ENCODE measurements at regions not wholly inside any gene's neighbourhood (a gene's known extent, or its start where the extent isn't known, plus 50 kb on each side); places are given as distances from the start of the nearest gene placed in this dataset.
"Not testable (repeated sequence)": the region's sequence is repeated elsewhere in the genome, so short reads cannot be mapped to it uniquely, and the experiment has no call there.

GRCh38 chr15:20237256-20238020 lies 304.2 kb downstream of the GOLGA6L6 start:
- not testable (repeated sequence) for DNase-seq (ENCODE audit: low spot score)

GRCh38 chr15:20235728-20236127 lies 305.9 kb downstream of the GOLGA6L6 start:
- not testable (repeated sequence) for DNase-seq (ENCODE audit: low spot score)

- DNase-seq (ENCODE audit: low spot score) = not testable (repeated sequence)
These were observed 307.5 kb downstream of the GOLGA6L6 start for GRCh38 chr15:20234006-20234540.

- DNase-seq (ENCODE audit: low spot score) = not testable (repeated sequence)
These were observed 309.1 kb downstream of the GOLGA6L6 start for GRCh38 chr15:20232457-20232856.

- DNase-seq (ENCODE audit: low spot score) = not testable (repeated sequence)
These were observed 310.9 kb downstream of the GOLGA6L6 start for GRCh38 chr15:20230656-20231055.

- DNase-seq (ENCODE audit: low spot score) = not testable (repeated sequence)
These were observed 312.8 kb downstream of the GOLGA6L6 start for GRCh38 chr15:20228791-20229190.

- not testable (repeated sequence) for DNase-seq (ENCODE audit: low spot score)
These were observed 314.3 kb downstream of the GOLGA6L6 start for GRCh38 chr15:20227119-20227853.

- DNase-seq (ENCODE audit: low spot score) = not testable (repeated sequence)
These were observed 315.1 kb downstream of the GOLGA6L6 start for GRCh38 chr15:20226531-20226930.

GRCh38 chr15:20221063-20221462 lies 320.5 kb downstream of the GOLGA6L6 start:
- DNase-seq (ENCODE audit: low spot score) = not testable (repeated sequence)

- not testable (repeated sequence) for DNase-seq (ENCODE audit: low spot score)
These were observed 322.4 kb downstream of the GOLGA6L6 start for GRCh38 chr15:20219171-20219570.

GRCh38 chr15:20215700-20216099 lies 325.9 kb downstream of the GOLGA6L6 start:
- DNase-seq (ENCODE audit: low spot score) = not testable (repeated sequence)

- not testable (repeated sequence) for DNase-seq (ENCODE audit: low spot score)
These were observed 327.5 kb downstream of the GOLGA6L6 start for GRCh38 chr15:20214101-20214500.

GRCh38 chr15:20211508-20211907 lies 330.1 kb downstream of the GOLGA6L6 start:
- not testable (repeated sequence) for DNase-seq (ENCODE audit: low spot score)

GRCh38 chr15:20209973-20210372 lies 331.6 kb downstream of the GOLGA6L6 start:
- not testable (repeated sequence) for DNase-seq (ENCODE audit: low spot score)

- DNase-seq (ENCODE audit: low spot score) = not testable (repeated sequence)
These were observed 334.0 kb downstream of the GOLGA6L6 start for GRCh38 chr15:20207607-20208006.

GRCh38 chr15:20207198-20207597 lies 334.4 kb downstream of the GOLGA6L6 start:
- DNase-seq (ENCODE audit: low spot score) = not testable (repeated sequence)

GRCh38 chr15:20204177-20204866 lies 337.3 kb downstream of the GOLGA6L6 start:
- not testable (repeated sequence) for DNase-seq (ENCODE audit: low spot score)

- not testable (repeated sequence) for DNase-seq (ENCODE audit: low spot score)
These were observed 337.9 kb downstream of the GOLGA6L6 start for GRCh38 chr15:20203649-20204150.

- not testable (repeated sequence) for DNase-seq (ENCODE audit: low spot score)
These were observed 346.9 kb downstream of the GOLGA6L6 start for GRCh38 chr15:20194591-20195198.

GRCh38 chr15:20192982-20193929 lies 348.3 kb downstream of the GOLGA6L6 start:
- DNase-seq (ENCODE audit: low spot score) = not testable (repeated sequence)

Data from iPS-NIHi11 (cell line).